Activated CD4-positive, alpha-beta T cell treated with anti-CD3 and anti-CD28 coated beads for 36 hours (primary cell): ENCODE measurements at regions not wholly inside any gene's neighbourhood (a gene's known extent, or its start where the extent isn't known, plus 50 kb on each side); places are given as distances from the start of the nearest gene placed in this dataset.
"Not testable (repeated sequence)": the region's sequence is repeated elsewhere in the genome, so short reads cannot be mapped to it uniquely, and the experiment has no call there.

Source experiments
- ATAC-seq: fragments of 200-7000 bp; cut with Tn5 transposase; one replicate; pipeline ENCODE4 v1.10.0; 2021; ENCODE audit warnings: mild to moderate bottlenecking, moderate library complexity
- CTCF ChIA-PET: fragments of 350-600 bp; sonication (Branson Sonifier 250); formaldehyde crosslinking; loops from one replicate; lab custom pipeline; 2021; ENCODE audit warnings: antibody characterized with exemption; lab: Charles Lee
- POLR2A ChIA-PET: fragments of 350-600 bp; sonication (Branson Sonifier 250); formaldehyde crosslinking; loops from one replicate; lab custom pipeline; 2021; ENCODE audit warnings: antibody characterized with exemption, inconsistent platforms; lab: Charles Lee
- DNase-seq: peaks from one replicate; pipeline ENCODE4 v3.0.0-alpha.2; 2020
- H3K27ac Mint-ChIP-seq: one replicate; pipeline ENCODE4 v1.8.0; 2021; ENCODE audit warnings: mixed read lengths
- H3K27me3 Mint-ChIP-seq: one replicate; pipeline ENCODE4 v1.8.0; 2021; ENCODE audit warnings: mixed read lengths
- H3K36me3 Mint-ChIP-seq: one replicate; pipeline ENCODE4 v1.8.0; 2021; ENCODE audit warnings: low read depth, mixed read lengths
- H3K4me1 Mint-ChIP-seq: one replicate; pipeline ENCODE4 v1.8.0; 2021; ENCODE audit warnings: mixed read lengths
- H3K4me3 Mint-ChIP-seq: one replicate; pipeline ENCODE4 v1.8.0; 2021; ENCODE audit warnings: mild to moderate bottlenecking, moderate library complexity, mixed read lengths
- H3K9me3 Mint-ChIP-seq: one replicate; pipeline ENCODE4 v1.8.0; 2021; ENCODE audit warnings: low read depth, mixed read lengths
- intact Hi-C, 2 experiments: fragments of 100-400 bp; cut with DNase I in 1 of 2; cut with micrococcal nuclease in 1 of 2; formaldehyde crosslinking; loops; one replicate each; pipeline versions ENCODE4 v1.14.2 to v1.15.1; 2022 to 2024; cut with DNase I, micrococcal nuclease

- Mint-ChIP-seq H3K4me3 (no peak overlapping the region), H3K27ac (no peak overlapping the region), H3K27me3 (peaks cover 5% of the 10 kb centered on the region), H3K9me3 (no peaks in the 10 kb centered on the region), H3K36me3 (no peaks in the 10 kb centered on the region), H3K4me1 (no peaks in the 10 kb centered on the region)
- POLR2A ChIA-PET, result no interaction called here
- DNase-seq (no peak), ATAC-seq (no peak)
- intact Hi-C loops, result no loop called here
- CTCF ChIA-PET, result no interaction called here
Measured at GRCh38 chr4:14392378-14392777, 609.9 kb upstream of the CPEB2 start.

GRCh38 chr4:14396183-14396582 lies 606.1 kb upstream of the CPEB2 start:
- DNase-seq (no peak), ATAC-seq (no peak)
- Mint-ChIP-seq H3K9me3 (peaks cover 2% of the 10 kb centered on the region), H3K36me3 (no peaks in the 10 kb centered on the region), H3K4me1 (no peaks in the 10 kb centered on the region), H3K4me3 (no peak overlapping the region), H3K27me3 (no peaks in the 10 kb centered on the region), H3K27ac (no peak overlapping the region)
- intact Hi-C loops, result no loop called here
- ChIA-PET POLR2A (no interaction called here), CTCF (interaction anchor here (0.7 to 0.8 kb wide), 2 partner anchors 45 to 155 kb away, joined by 3 read pairs; no protein-coding TSS in a partner anchor)

- Mint-ChIP-seq H3K4me1 (no peaks in the 10 kb centered on the region), H3K27me3 (no peaks in the 10 kb centered on the region), H3K36me3 (no peaks in the 10 kb centered on the region), H3K9me3 (peaks cover 11% of the 10 kb centered on the region), H3K27ac (no peak overlapping the region), H3K4me3 (no peak overlapping the region)
- ATAC-seq (no peak), DNase-seq (no peak)
- CTCF ChIA-PET, result no interaction called here
- POLR2A ChIA-PET, result no interaction called here
- intact Hi-C loops, result no loop called here
Measured at GRCh38 chr4:14399848-14400247, 602.4 kb upstream of the CPEB2 start.

GRCh38 chr4:14400307-14400706 lies 602.0 kb upstream of the CPEB2 start:
- intact Hi-C loops, result no loop called here
- Mint-ChIP-seq H3K27ac (no peak overlapping the region), H3K36me3 (no peaks in the 10 kb centered on the region), H3K9me3 (peaks cover 11% of the 10 kb centered on the region), H3K4me3 (no peak overlapping the region), H3K4me1 (no peaks in the 10 kb centered on the region), H3K27me3 (no peaks in the 10 kb centered on the region)
- ATAC-seq (no peak), DNase-seq (no peak)
- ChIA-PET CTCF (no interaction called here), POLR2A (no interaction called here)

GRCh38 chr4:14403132-14403531 lies 599.1 kb upstream of the CPEB2 start:
- H3K36me3 Mint-ChIP-seq, result no peaks in the 10 kb centered on the region
- H3K4me3 Mint-ChIP-seq, result no peak overlapping the region
- H3K9me3 Mint-ChIP-seq, result peaks cover 11% of the 10 kb centered on the region
- no peak for DNase-seq
- H3K27ac Mint-ChIP-seq, result no peak overlapping the region
- POLR2A ChIA-PET, result no interaction called here
- no peak for ATAC-seq
- H3K4me1 Mint-ChIP-seq, result no peaks in the 10 kb centered on the region
- CTCF ChIA-PET, result interaction anchor here (0.6 kb wide), 1 partner anchor 541 kb away, joined by 3 read pairs; no protein-coding TSS in a partner anchor
- intact Hi-C loops, result no loop called here
- no peaks in the 10 kb centered on the region for H3K27me3 Mint-ChIP-seq

- no peaks in the 10 kb centered on the region for H3K36me3 Mint-ChIP-seq
- ChIA-PET POLR2A (no interaction called here), CTCF (no interaction called here)
- H3K27me3 Mint-ChIP-seq, result no peaks in the 10 kb centered on the region
- H3K4me3 Mint-ChIP-seq, result no peak overlapping the region
- H3K9me3 Mint-ChIP-seq, result peaks cover 9% of the 10 kb centered on the region
- H3K4me1 Mint-ChIP-seq, result no peaks in the 10 kb centered on the region
- DNase-seq, result no peak
- intact Hi-C loops, result no loop called here
- no peak for ATAC-seq
- no peak overlapping the region for H3K27ac Mint-ChIP-seq
Measured at GRCh38 chr4:14404730-14405129, 597.6 kb upstream of the CPEB2 start.

GRCh38 chr4:14410516-14410915 lies 591.8 kb upstream of the CPEB2 start:
- DNase-seq (no peak), ATAC-seq (no peak)
- intact Hi-C loops, result no loop called here
- Mint-ChIP-seq H3K4me1 (no peaks in the 10 kb centered on the region), H3K27me3 (no peaks in the 10 kb centered on the region), H3K27ac (no peak overlapping the region), H3K4me3 (no peak overlapping the region), H3K36me3 (no peaks in the 10 kb centered on the region), H3K9me3 (no peaks in the 10 kb centered on the region)
- CTCF ChIA-PET, result no interaction called here
- POLR2A ChIA-PET, result no interaction called here

GRCh38 chr4:14415146-14415545 lies 587.1 kb upstream of the CPEB2 start:
- no peak overlapping the region for H3K27ac Mint-ChIP-seq
- H3K9me3 Mint-ChIP-seq, result no peaks in the 10 kb centered on the region
- H3K36me3 Mint-ChIP-seq, result no peaks in the 10 kb centered on the region
- H3K4me3 Mint-ChIP-seq, result no peak overlapping the region
- DNase-seq (no peak), ATAC-seq (no peak)
- H3K4me1 Mint-ChIP-seq, result no peaks in the 10 kb centered on the region
- ChIA-PET POLR2A (no interaction called here), CTCF (no interaction called here)
- intact Hi-C loops, result no loop called here
- no peaks in the 10 kb centered on the region for H3K27me3 Mint-ChIP-seq

GRCh38 chr4:14419516-14419915 lies 582.8 kb upstream of the CPEB2 start:
- ATAC-seq (no peak), DNase-seq (no peak)
- Mint-ChIP-seq H3K36me3 (no peaks in the 10 kb centered on the region), H3K27me3 (no peaks in the 10 kb centered on the region), H3K27ac (no peak overlapping the region), H3K4me3 (no peak overlapping the region), H3K9me3 (peaks cover 5% of the 10 kb centered on the region), H3K4me1 (no peaks in the 10 kb centered on the region)
- intact Hi-C loops, result no loop called here
- CTCF ChIA-PET, result no interaction called here
- POLR2A ChIA-PET, result no interaction called here

GRCh38 chr4:14426297-14426696 lies 576.0 kb upstream of the CPEB2 start:
- H3K27me3 Mint-ChIP-seq, CTCF ChIA-PET, H3K36me3 Mint-ChIP-seq, intact Hi-C loops, H3K4me1 Mint-ChIP-seq, POLR2A ChIA-PET, H3K9me3 Mint-ChIP-seq, H3K4me3 Mint-ChIP-seq, H3K27ac Mint-ChIP-seq, ATAC-seq, DNase-seq: not testable (repeated sequence)

- intact Hi-C loops, result no loop called here
- no peak overlapping the region for H3K27ac Mint-ChIP-seq
- H3K4me1 Mint-ChIP-seq, result no peaks in the 10 kb centered on the region
- peaks cover 6% of the 10 kb centered on the region for H3K27me3 Mint-ChIP-seq
- no peak overlapping the region for H3K4me3 Mint-ChIP-seq
- DNase-seq (no peak), ATAC-seq (no peak)
- peaks cover 4% of the 10 kb centered on the region for H3K9me3 Mint-ChIP-seq
- CTCF ChIA-PET, result no interaction called here
- no peaks in the 10 kb centered on the region for H3K36me3 Mint-ChIP-seq
- POLR2A ChIA-PET, result no interaction called here
Measured at GRCh38 chr4:14428125-14428524, 574.2 kb upstream of the CPEB2 start.

- peaks cover 5% of the 10 kb centered on the region for H3K27me3 Mint-ChIP-seq
- H3K4me1 Mint-ChIP-seq, result no peaks in the 10 kb centered on the region
- H3K36me3 Mint-ChIP-seq, result no peaks in the 10 kb centered on the region
- H3K4me3 Mint-ChIP-seq, result no peak overlapping the region
- ChIA-PET POLR2A (no interaction called here), CTCF (no interaction called here)
- DNase-seq, result no peak
- H3K9me3 Mint-ChIP-seq, result peaks cover 2% of the 10 kb centered on the region
- no peak overlapping the region for H3K27ac Mint-ChIP-seq
- intact Hi-C loops, result no loop called here
- ATAC-seq, result no peak
Measured at GRCh38 chr4:14431155-14432134, 570.8 kb upstream of the CPEB2 start.
